GM20000 (cell line): ENCODE measurements at regions not wholly inside any gene's neighbourhood (a gene's known extent, or its start where the extent isn't known, plus 50 kb on each side); places are given as distances from the start of the nearest gene placed in this dataset.

Experiments used
- DNase-seq: peaks from one replicate; pipeline ENCODE4 v3.0.0; 2012; ENCODE audit warnings: low spot score
- CTCF ChIP-seq: IDR thresholded peaks from 2 replicates; pipeline ENCODE4 v1.5.1; 2012; ENCODE audit warnings: mild to moderate bottlenecking, control low read depth; ENCODE audit errors: extremely low read depth, missing control alignments

- DNase-seq: no peak
- no peak for TF ChIP-seq CTCF
These were observed 240.6 kb upstream of the NAALADL2 start for GRCh38 chr3:174618368-174619080.

DNA sequence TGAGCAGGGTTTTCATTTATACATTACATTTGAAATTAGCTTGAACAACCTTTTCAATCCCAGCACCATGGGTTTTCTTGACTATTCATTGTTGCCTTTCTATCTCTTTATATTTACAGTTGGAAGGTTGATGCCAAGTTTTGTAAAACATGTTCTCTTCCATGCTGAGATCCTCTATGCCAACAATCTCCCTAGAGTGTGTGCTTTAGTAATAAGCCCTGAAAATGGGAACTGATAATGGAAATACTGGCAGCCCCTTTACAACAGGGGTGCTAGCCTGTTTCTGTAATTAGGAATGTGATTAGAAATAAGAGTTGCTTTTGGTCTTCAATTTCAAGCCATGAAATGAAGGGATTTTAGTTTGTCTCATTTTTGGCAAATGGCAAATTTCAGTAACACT, 239.9 kb upstream of the NAALADL2 start:
- no peak for DNase-seq
- no peak for TF ChIP-seq CTCF

- no peak for TF ChIP-seq CTCF
- DNase-seq: no peak
These were observed 239.0 kb upstream of the NAALADL2 start for GRCh38 chr3:174620138-174620537.

GRCh38 chr3:174620855-174621472, 238.2 kb upstream of the NAALADL2 start:
- no peak for TF ChIP-seq CTCF
- no peak for DNase-seq

DNA sequence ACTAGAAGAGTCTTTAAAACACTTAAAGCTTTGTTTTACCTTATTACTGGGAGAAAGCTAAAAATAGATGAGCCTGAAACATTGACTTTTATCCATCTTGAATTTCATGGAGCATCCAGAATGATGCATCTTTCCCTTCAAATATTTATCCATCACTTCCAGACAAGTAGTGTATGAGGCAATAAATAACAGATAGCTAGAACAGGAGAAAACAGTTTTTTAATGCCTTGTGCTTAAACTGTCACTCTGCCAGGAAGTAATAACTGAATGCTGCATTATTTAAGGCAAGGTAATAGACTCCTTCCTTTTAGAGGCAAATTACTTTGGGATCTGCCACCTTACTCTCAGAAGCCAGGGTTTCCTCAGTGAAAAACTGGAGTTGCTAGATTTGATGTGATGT, 225.8 kb upstream of the NAALADL2 start:
- no peak for DNase-seq
- no peak for TF ChIP-seq CTCF

DNA sequence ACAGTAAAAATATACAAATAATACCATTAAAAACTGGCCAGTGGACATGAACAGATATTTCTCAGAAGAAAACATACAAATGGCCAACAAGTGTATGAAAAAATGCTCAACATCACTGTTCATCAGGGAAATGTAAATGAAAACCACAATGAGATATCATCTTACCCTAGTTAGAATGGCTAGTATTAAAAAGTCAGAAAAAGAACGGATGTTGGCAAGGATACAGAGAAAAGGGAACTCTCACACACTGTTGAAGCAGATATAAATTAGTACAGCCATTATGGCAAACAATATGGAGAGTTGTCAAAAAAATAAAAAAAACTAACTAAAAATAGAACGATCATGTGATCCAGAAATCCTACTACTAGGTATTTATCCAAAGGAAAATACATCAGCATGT, 222.7 kb upstream of the NAALADL2 start:
- no peak for DNase-seq
- TF ChIP-seq CTCF: no peak

GRCh38 chr3:174639406-174639805, 219.7 kb upstream of the NAALADL2 start:
- TF ChIP-seq CTCF: no peak
- no peak for DNase-seq
